Type B pancreatic cell (in vitro differentiated cells): ENCODE measurements at regions not wholly inside any gene's neighbourhood (a gene's known extent, or its start where the extent isn't known, plus 50 kb on each side); places are given as distances from the start of the nearest gene placed in this dataset.
A peak's percentile ranks its signal among the peaks of the same experiment; 100 is the strongest.

Experiments
- DNase-seq: peaks from one replicate; pipeline ENCODE4 v3.0.0; 2021; ENCODE audit warnings: mixed read lengths; ENCODE audit not compliant: unreplicated experiment; ENCODE audit errors: extremely low spot score
- H3K27ac Mint-ChIP-seq: 2 replicates; pipeline ENCODE4 v1.8.0; 2021; ENCODE audit warnings: mild to moderate bottlenecking, mixed read lengths
- H3K27me3 Mint-ChIP-seq: 2 replicates; pipeline ENCODE4 v1.8.0; 2021; ENCODE audit warnings: mixed read lengths
- H3K36me3 Mint-ChIP-seq: 2 replicates; pipeline ENCODE4 v1.8.0; 2021; ENCODE audit warnings: mixed read lengths
- H3K4me1 Mint-ChIP-seq: one replicate; pipeline ENCODE4 v1.8.0; 2021; ENCODE audit warnings: mixed read lengths; ENCODE audit not compliant: unreplicated experiment
- H3K4me3 Mint-ChIP-seq: 2 replicates; pipeline ENCODE4 v1.8.0; 2021; ENCODE audit warnings: mild to moderate bottlenecking, mixed read lengths
- H3K9me3 Mint-ChIP-seq: 2 replicates; pipeline ENCODE4 v1.8.0; 2021; ENCODE audit warnings: mixed read lengths
- CTCF ChIP-seq: fragments of 200-600 bp; sonication (generic); conservative IDR thresholded peaks from 2 replicates; pipeline ENCODE4 v1.5.0; 2021; ENCODE audit warnings: antibody characterized with exemption, mild to moderate bottlenecking

GRCh38 chr12:114213055-114213581 is 192.8 kb downstream of the TBX5 start:
- Mint-ChIP-seq H3K4me1 (peaks cover 3% of the 10 kb centered on the region), H3K27ac (no peak overlapping the region), H3K36me3 (no peaks in the 10 kb centered on the region), H3K27me3 (peaks cover 56% of the 10 kb centered on the region), H3K4me3 (no peak overlapping the region), H3K9me3 (no peaks in the 10 kb centered on the region)
- TF ChIP-seq CTCF = peak; percentile 32
- no peak for DNase-seq

GRCh38 chr12:114209861-114210260 is 196.1 kb downstream of the TBX5 start:
- Mint-ChIP-seq H3K9me3 (no peaks in the 10 kb centered on the region), H3K4me3 (no peak overlapping the region), H3K27me3 (peaks cover 50% of the 10 kb centered on the region), H3K4me1 (no peaks in the 10 kb centered on the region), H3K27ac (no peak overlapping the region), H3K36me3 (no peaks in the 10 kb centered on the region)
- DNase-seq = no peak
- no peak for TF ChIP-seq CTCF

GRCh38 chr12:114206525-114206924 is 199.4 kb downstream of the TBX5 start:
- H3K36me3 Mint-ChIP-seq = no peaks in the 10 kb centered on the region
- H3K27ac Mint-ChIP-seq = no peak overlapping the region
- no peak for TF ChIP-seq CTCF
- DNase-seq = no peak
- no peak overlapping the region for H3K4me3 Mint-ChIP-seq
- H3K9me3 Mint-ChIP-seq = no peaks in the 10 kb centered on the region
- no peaks in the 10 kb centered on the region for H3K4me1 Mint-ChIP-seq
- peaks cover 57% of the 10 kb centered on the region for H3K27me3 Mint-ChIP-seq

GRCh38 chr12:114201794-114202193 is 204.2 kb downstream of the TBX5 start:
- TF ChIP-seq CTCF = no peak
- Mint-ChIP-seq H3K4me3 (no peak overlapping the region), H3K36me3 (no peaks in the 10 kb centered on the region), H3K27me3 (peaks cover 42% of the 10 kb centered on the region), H3K27ac (no peak overlapping the region), H3K4me1 (no peaks in the 10 kb centered on the region), H3K9me3 (no peaks in the 10 kb centered on the region)
- no peak for DNase-seq

GRCh38 chr12:114194956-114195355 is 211.0 kb downstream of the TBX5 start:
- Mint-ChIP-seq H3K4me1 (no peaks in the 10 kb centered on the region), H3K36me3 (no peaks in the 10 kb centered on the region), H3K27me3 (peaks cover 55% of the 10 kb centered on the region), H3K9me3 (no peaks in the 10 kb centered on the region), H3K4me3 (no peak overlapping the region), H3K27ac (no peak overlapping the region)
- no peak for TF ChIP-seq CTCF
- DNase-seq = no peak

- peaks cover 62% of the 10 kb centered on the region for H3K27me3 Mint-ChIP-seq
- no peak for DNase-seq
- H3K4me1 Mint-ChIP-seq = no peaks in the 10 kb centered on the region
- no peak overlapping the region for H3K27ac Mint-ChIP-seq
- H3K9me3 Mint-ChIP-seq = no peaks in the 10 kb centered on the region
- no peaks in the 10 kb centered on the region for H3K36me3 Mint-ChIP-seq
- no peak overlapping the region for H3K4me3 Mint-ChIP-seq
- TF ChIP-seq CTCF = no peak
Measured at GRCh38 chr12:114194066-114194465, 211.9 kb downstream of the TBX5 start.
